ENCODE measurements at regions not wholly inside any gene's neighbourhood (a gene's known extent, or its start where the extent isn't known, plus 50 kb on each side); places are given as distances from the start of the nearest gene placed in this dataset.

- H3K4me2 ChIP-seq: no peak overlapping the region
- H3K27ac ChIP-seq (ENCODE audit: low read depth): no peak overlapping the region
- no peaks in the 10 kb centered on the region; the same call in 1 of the 2 replicates for H3K36me3 ChIP-seq (ENCODE audit: insufficient read depth)
- no peaks in the 10 kb centered on the region for H3K79me2 ChIP-seq (replicated peaks; ENCODE audit: insufficient read depth)
- Mint-ChIP-seq H3K36me3 (ENCODE audit: low read depth) (peaks cover 6% of the 10 kb centered on the region; the same call in 1 of the 3 replicates), H3K4me1 (peaks cover 9% of the 10 kb centered on the region), H3K27ac (no peak overlapping the region), H3K4me3 (no peak overlapping the region), H3K27me3 (ENCODE audit: insufficient read depth, low read depth, poor library complexity) (no peaks in the 10 kb centered on the region), H3K9me3 (peaks cover 16% of the 10 kb centered on the region)
- H3K4me1 ChIP-seq (ENCODE audit: insufficient read depth): peaks cover 9% of the 10 kb centered on the region; the same call in 1 of the 2 replicates
- no peaks in the 10 kb centered on the region for H3K27me3 ChIP-seq (ENCODE audit: insufficient read depth)
- no peak overlapping the region for H2AFZ ChIP-seq
- TF ChIP-seq ZNF114 (CRISPR knock-in tag; IDR thresholded peaks at IDR 0.05) (no peak), POLR2AphosphoS5 (IDR thresholded peaks at IDR 0.05; ENCODE audit: low read depth) (no peak), CREB1 (CRISPR knock-in tag; IDR thresholded peaks at IDR 0.05; ENCODE audit: low read depth) (no peak), ZNF462 (CRISPR knock-in tag; IDR thresholded peaks at IDR 0.05) (no peak)
- ATAC-seq (no peak), DNase-seq (ENCODE audit: low spot score) (no peak)
- no peak overlapping the region for H3K4me3 ChIP-seq
- H4K20me1 ChIP-seq (replicated peaks; ENCODE audit: insufficient read depth): no peaks in the 10 kb centered on the region
- no peaks in the 10 kb centered on the region for H3F3A ChIP-seq (replicated peaks; ENCODE audit: low read depth)
- no peaks in the 10 kb centered on the region for H3K9me2 ChIP-seq (ENCODE audit: insufficient read depth)
These were observed 662.2 kb upstream of the BOD1L1 start for GRCh38 chr4:14289708-14290107.

GRCh38 chr4:14293582-14293981 is 666.1 kb upstream of the BOD1L1 start:
- H3K27me3 Mint-ChIP-seq (ENCODE audit: insufficient read depth, low read depth, poor library complexity): no peaks in the 10 kb centered on the region
- Histone ChIP-seq H3K27ac (ENCODE audit: low read depth) (no peak overlapping the region), H3F3A (replicated peaks; ENCODE audit: low read depth) (no peaks in the 10 kb centered on the region), H3K79me2 (replicated peaks; ENCODE audit: insufficient read depth) (no peaks in the 10 kb centered on the region), H3K4me2 (peak overlapping the region; percentile 40; the same call in 1 of the 2 replicates), H3K4me1 (ENCODE audit: insufficient read depth) (peaks cover 9% of the 10 kb centered on the region; the same call in 1 of the 2 replicates), H3K27me3 (ENCODE audit: insufficient read depth) (no peaks in the 10 kb centered on the region), H2AFZ (peak overlapping the region; percentile 15; the same call in 1 of the 2 replicates), H4K20me1 (replicated peaks; ENCODE audit: insufficient read depth) (no peaks in the 10 kb centered on the region), H3K36me3 (ENCODE audit: insufficient read depth) (no peaks in the 10 kb centered on the region; the same call in 1 of the 2 replicates), H3K9me2 (ENCODE audit: insufficient read depth) (no peaks in the 10 kb centered on the region), H3K4me3 (no peak overlapping the region)
- H3K4me1 Mint-ChIP-seq: peaks cover 9% of the 10 kb centered on the region
- DNase-seq (ENCODE audit: low spot score) (peak; percentile 5), ATAC-seq (no peak)
- H3K27ac Mint-ChIP-seq: no peak overlapping the region
- H3K4me3 Mint-ChIP-seq: no peak overlapping the region
- no peaks in the 10 kb centered on the region for H3K36me3 Mint-ChIP-seq (ENCODE audit: low read depth)
- H3K9me3 Mint-ChIP-seq: peaks cover under 1% of the 10 kb centered on the region; the same call in 2 of the 3 replicates
- TF ChIP-seq CTCF (conservative IDR thresholded peaks at IDR 0.05; ENCODE audit: low read depth in 2 of 2) (no peak), ZNF331 (CRISPR knock-in tag; IDR thresholded peaks at IDR 0.05; ENCODE audit: low read depth) (no peak), REST (IDR thresholded peaks at IDR 0.05; ENCODE audit: unreplicated experiment) (no peak), JUNB (IDR thresholded peaks at IDR 0.05; ENCODE audit: unreplicated experiment) (no peak)

All from GM23338 (cell line).